ENCODE measurements at regions not wholly inside any gene's neighbourhood (a gene's known extent, or its start where the extent isn't known, plus 50 kb on each side); places are given as distances from the start of the nearest gene placed in this dataset.

DNA sequence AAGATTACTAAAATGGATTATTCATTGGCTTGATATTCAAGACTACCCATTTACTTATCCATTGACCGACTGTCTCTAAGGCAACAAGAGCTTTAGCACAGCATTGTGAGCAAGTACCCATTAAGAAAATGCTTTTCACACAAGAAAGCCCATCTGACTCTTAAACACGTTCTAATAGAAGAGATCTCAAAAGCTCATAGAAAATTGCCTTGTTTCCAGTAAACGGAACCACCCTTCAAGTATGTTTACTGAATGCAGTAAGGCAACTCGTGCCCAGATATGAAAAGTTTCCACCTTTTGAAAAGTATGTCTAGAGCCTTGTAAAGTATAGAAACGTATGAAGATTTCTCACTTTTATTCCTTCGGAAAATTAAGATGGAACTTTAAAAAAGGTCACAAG is 655.3 kb upstream of the ALCAM start:
- TF ChIP-seq, protein P1, sequence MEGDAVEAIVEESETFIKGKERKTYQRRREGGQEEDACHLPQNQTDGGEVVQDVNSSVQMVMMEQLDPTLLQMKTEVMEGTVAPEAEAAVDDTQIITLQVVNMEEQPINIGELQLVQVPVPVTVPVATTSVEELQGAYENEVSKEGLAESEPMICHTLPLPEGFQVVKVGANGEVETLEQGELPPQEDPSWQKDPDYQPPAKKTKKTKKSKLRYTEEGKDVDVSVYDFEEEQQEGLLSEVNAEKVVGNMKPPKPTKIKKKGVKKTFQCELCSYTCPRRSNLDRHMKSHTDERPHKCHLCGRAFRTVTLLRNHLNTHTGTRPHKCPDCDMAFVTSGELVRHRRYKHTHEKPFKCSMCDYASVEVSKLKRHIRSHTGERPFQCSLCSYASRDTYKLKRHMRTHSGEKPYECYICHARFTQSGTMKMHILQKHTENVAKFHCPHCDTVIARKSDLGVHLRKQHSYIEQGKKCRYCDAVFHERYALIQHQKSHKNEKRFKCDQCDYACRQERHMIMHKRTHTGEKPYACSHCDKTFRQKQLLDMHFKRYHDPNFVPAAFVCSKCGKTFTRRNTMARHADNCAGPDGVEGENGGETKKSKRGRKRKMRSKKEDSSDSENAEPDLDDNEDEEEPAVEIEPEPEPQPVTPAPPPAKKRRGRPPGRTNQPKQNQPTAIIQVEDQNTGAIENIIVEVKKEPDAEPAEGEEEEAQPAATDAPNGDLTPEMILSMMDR (IDR thresholded peaks at IDR 0.05; ENCODE audit: insufficient read depth, low read length), result no peak
- DNase-seq (ENCODE audit: low read depth), result no peak
- H3K4me3 ChIP-seq (ENCODE audit: low read depth, low read length), result no peak overlapping the region

DNA sequence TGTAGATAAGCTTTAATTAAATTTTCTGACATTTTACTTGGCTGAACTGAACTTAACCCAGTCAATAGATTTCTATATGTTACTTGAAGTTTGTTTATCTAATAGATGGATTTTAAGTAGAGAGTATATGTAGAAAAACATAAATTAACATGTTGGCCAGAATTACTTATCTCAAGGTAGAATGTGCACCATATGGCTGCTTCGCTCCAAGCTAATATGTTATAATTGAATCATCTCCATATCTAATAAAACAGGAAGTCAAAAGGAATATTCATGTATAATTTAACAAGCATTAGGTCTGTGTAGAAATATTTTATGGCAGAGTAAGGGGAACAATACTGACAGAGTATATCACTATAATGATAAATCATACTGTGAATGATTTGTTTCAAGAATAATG is 650.7 kb upstream of the ALCAM start:
- H3K4me3 ChIP-seq (ENCODE audit: low read depth, low read length), result no peak overlapping the region
- TF ChIP-seq, protein P1 (IDR thresholded peaks at IDR 0.05; ENCODE audit: insufficient read depth, low read length), result no peak
- no peak for DNase-seq (ENCODE audit: low read depth)

DNA sequence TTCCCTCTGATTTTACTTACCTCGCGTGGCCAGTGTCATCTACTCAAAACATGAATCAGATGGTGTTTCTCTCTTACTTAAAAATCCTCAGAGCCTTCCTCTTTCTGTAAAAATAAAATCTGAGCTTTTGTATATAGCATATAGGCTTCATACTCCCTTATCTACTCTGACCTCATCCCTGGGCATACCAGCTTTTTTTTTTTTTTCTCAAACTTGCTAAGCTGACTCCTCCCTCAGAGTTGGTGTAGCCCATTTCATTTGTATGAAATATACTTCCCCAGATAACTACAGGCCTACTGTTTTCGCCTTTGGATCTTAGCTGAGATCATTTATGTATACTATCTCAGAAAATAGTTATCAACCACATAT is 648.9 kb upstream of the ALCAM start:
- DNase-seq (ENCODE audit: low read depth), result peak; percentile 67
- TF ChIP-seq, protein P1 (IDR thresholded peaks at IDR 0.05; ENCODE audit: insufficient read depth, low read length), result no peak

DNA sequence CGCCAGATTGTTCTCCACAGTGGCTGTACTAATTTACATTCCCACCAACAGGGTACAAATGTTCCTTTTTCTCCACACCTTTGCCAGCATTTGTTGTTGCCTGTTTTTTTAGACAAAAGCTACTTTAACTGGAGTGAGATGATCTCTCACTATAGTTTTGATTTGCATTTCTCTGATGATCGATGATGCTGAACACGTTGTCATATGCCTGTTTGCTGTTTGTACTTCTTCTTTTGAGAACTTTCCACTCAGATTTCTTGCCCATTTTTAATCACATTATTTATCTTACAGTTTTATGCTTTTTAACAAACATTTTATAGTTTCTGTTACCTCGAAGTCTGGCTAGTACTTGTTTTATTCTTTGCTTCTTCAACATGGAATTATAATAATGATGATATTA is 643.7 kb upstream of the ALCAM start:
- TF ChIP-seq, protein P1 (IDR thresholded peaks at IDR 0.05; ENCODE audit: insufficient read depth, low read length), result no peak
- DNase-seq (ENCODE audit: low read depth), result no peak
- H3K4me3 ChIP-seq (ENCODE audit: low read depth, low read length), result no peak overlapping the region

More for the DNA sequence above, 648.9 kb upstream of the ALCAM start:
- H3K4me3 ChIP-seq (ENCODE audit: low read depth, low read length), result no peak overlapping the region

DNA sequence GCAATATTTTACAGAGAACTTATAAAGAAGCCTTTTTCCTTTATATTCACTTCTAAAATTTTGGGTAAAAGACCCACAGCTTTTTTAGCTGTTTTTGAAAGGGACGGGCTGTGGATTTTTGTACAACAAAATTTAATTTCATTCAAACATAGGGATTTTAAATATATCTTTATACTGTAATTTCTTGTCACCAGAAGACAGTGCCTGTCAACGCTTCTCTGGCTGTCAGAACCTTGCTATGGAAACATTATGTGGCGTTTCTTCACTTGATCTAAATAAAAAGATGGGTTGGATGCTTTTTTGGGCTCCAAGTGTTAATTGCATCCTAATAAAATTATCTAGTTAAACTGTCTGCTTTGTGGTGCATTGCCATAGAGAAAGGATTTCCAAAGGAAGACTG is 635.6 kb upstream of the ALCAM start:
- TF ChIP-seq, protein P1 (IDR thresholded peaks at IDR 0.05; ENCODE audit: insufficient read depth, low read length), result no peak
- DNase-seq (ENCODE audit: low read depth), result no peak
- no peak overlapping the region for H3K4me3 ChIP-seq (ENCODE audit: low read depth, low read length)

DNA sequence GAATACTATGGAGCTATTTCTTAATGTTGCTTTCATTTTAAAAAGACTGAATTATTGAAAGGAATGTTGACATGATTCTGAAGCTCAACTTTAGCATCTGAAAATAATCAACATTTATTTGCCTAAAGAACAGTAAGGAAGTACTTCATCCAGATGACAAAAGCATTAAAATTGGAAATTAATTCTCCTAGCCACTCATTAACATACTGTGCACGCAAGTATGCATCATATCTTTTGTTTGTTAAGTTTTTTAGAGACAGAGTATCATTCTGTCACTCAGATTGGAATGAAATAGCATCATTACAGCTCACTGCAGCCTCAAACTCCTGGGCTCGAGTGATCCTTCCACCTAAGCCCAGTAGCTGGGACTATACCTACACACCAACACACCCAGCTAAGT is 632.1 kb upstream of the ALCAM start:
- no peak overlapping the region for H3K4me3 ChIP-seq (ENCODE audit: low read depth, low read length)
- no peak for DNase-seq (ENCODE audit: low read depth)
- TF ChIP-seq, protein P1 (IDR thresholded peaks at IDR 0.05; ENCODE audit: insufficient read depth, low read length), result no peak

DNA sequence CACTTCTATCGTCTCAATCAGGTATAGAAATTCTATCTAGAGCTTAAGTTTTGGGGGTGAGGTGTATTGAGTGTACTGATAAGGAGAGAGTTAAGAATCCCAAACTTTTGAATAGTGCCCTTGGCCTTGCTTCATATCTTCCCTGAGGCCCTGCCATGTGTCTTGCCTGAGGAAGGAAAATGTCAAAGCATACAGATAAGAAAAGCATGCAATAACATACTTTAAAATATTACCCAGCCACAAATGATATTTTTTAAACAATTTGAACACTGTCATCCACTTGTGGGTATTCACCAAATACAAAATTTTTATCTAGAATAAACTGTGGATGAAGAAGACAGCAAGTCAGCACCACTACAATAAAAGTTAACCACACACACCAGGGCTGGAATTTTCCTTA is 631.0 kb upstream of the ALCAM start:
- DNase-seq (ENCODE audit: low read depth), result peak; percentile 61
- TF ChIP-seq, protein P1 (IDR thresholded peaks at IDR 0.05; ENCODE audit: insufficient read depth, low read length), result no peak

More for the DNA sequence above, 631.0 kb upstream of the ALCAM start:
- H3K4me3 ChIP-seq (ENCODE audit: low read depth, low read length), result no peak overlapping the region

Measured in fibroblast of the aortic adventitia (primary cell).